HEK293 (cell line): ENCODE measurements at regions not wholly inside any gene's neighbourhood (a gene's known extent, or its start where the extent isn't known, plus 50 kb on each side); places are given as distances from the start of the nearest gene placed in this dataset.

Experiments used
- CTCF ChIA-PET: fragments of 350-600 bp; formaldehyde crosslinking; extraction: SDS; loops from one replicate; lab custom pipeline; 2021; ENCODE audit warnings: antibody characterized with exemption; lab: Yijun Ruan, JAX
- POLR2A ChIA-PET: fragments of 300-600 bp; formaldehyde crosslinking; extraction: SDS; loops from one replicate; lab custom pipeline; 2020; ENCODE audit warnings: antibody characterized with exemption, inconsistent platforms; lab: Yijun Ruan, JAX
- H3K27ac ChIP-seq: fragments of 200-500 bp; sonication (Bioruptor generic); 2 replicates; pipeline ENCODE4 v1.5.1; 2014; ENCODE audit warnings: low read depth, low read length, control low read depth, inconsistent platforms; ENCODE audit errors: extremely low read depth
- H3K36me3 ChIP-seq, 2 experiments: fragments of 200-500 bp in 1 of 2; sonication (Bioruptor generic) in 1 of 2; 1 replicate in 1 of 2; 2 replicates in 1 of 2; pipeline ENCODE4 v1.5.1; 2014 to 2017; ENCODE audit warnings: inconsistent platforms in 2 of 2, low read length in 2 of 2; ENCODE audit not compliant: control insufficient read depth in 2 of 2, insufficient read depth in 1 of 2
- H3K4me1 ChIP-seq: fragments of 200-500 bp; sonication (Bioruptor generic); 2 replicates; pipeline ENCODE4 v1.5.1; 2014; ENCODE audit warnings: mild to moderate bottlenecking, low read length, inconsistent platforms; ENCODE audit not compliant: control insufficient read depth, insufficient read depth
- H3K4me3 ChIP-seq: 2 replicates; pipeline ENCODE4 v1.5.1; 2011; ENCODE audit warnings: low read depth, mild to moderate bottlenecking, control low read depth, low read length, moderate library complexity
- H3K9me3 ChIP-seq: fragments of 200-500 bp; sonication (Bioruptor generic); 2 replicates; pipeline ENCODE4 v1.5.1; 2014; ENCODE audit warnings: low read depth, low read length, inconsistent platforms; ENCODE audit not compliant: control insufficient read depth, insufficient read depth
- GFI1B ChIP-seq: fragments of 450-650 bp; formaldehyde crosslinking; IDR thresholded peaks from 2 replicates; pipeline ENCODE4 v1.5.1; 2016; ENCODE audit warnings: missing biosample characterization, missing genetic modification characterization
- GLIS2 ChIP-seq: fragments of 450-650 bp; formaldehyde crosslinking; IDR thresholded peaks from 2 replicates; pipeline ENCODE4 v1.5.1; 2016; ENCODE audit warnings: missing biosample characterization, missing genetic modification characterization
- KLF8 ChIP-seq: fragments of 450-650 bp; formaldehyde crosslinking; IDR thresholded peaks from 2 replicates; pipeline ENCODE4 v1.5.1; 2016; ENCODE audit warnings: missing biosample characterization, missing genetic modification characterization
- MZF1 ChIP-seq: fragments of 450-650 bp; formaldehyde crosslinking; IDR thresholded peaks from 2 replicates; pipeline ENCODE4 v1.5.1; 2017; ENCODE audit warnings: missing biosample characterization, missing genetic modification characterization, borderline replicate concordance
- SP2 ChIP-seq: fragments of 450-650 bp; formaldehyde crosslinking; IDR thresholded peaks from 2 replicates; pipeline ENCODE4 v1.5.1; 2016; ENCODE audit warnings: missing biosample characterization, missing genetic modification characterization
- ZNF175 ChIP-seq: fragments of 450-650 bp; formaldehyde crosslinking; IDR thresholded peaks from 2 replicates; pipeline ENCODE4 v1.5.1; 2016; ENCODE audit warnings: missing biosample characterization, missing genetic modification characterization
- ZNF19 ChIP-seq: fragments of 450-650 bp; formaldehyde crosslinking; IDR thresholded peaks from 2 replicates; pipeline ENCODE4; 2016; ENCODE audit warnings: missing biosample characterization, missing genetic modification characterization, low read depth
- ZNF223 ChIP-seq: fragments of 450-650 bp; formaldehyde crosslinking; IDR thresholded peaks from 2 replicates; pipeline ENCODE4 v1.5.1; 2016; ENCODE audit warnings: missing biosample characterization, missing genetic modification characterization
- ZNF324 ChIP-seq: fragments of 450-650 bp; formaldehyde crosslinking; IDR thresholded peaks from 2 replicates; pipeline ENCODE4 v1.5.1; 2016; ENCODE audit warnings: missing biosample characterization, missing genetic modification characterization
- ZNF366 ChIP-seq: fragments of 450-650 bp; formaldehyde crosslinking; conservative IDR thresholded peaks from 2 replicates; pipeline ENCODE4 v1.5.1; 2016; ENCODE audit warnings: missing biosample characterization, missing genetic modification characterization
- ZNF404 ChIP-seq: fragments of 450-650 bp; formaldehyde crosslinking; IDR thresholded peaks from 2 replicates; pipeline ENCODE4 v1.5.1; 2017; ENCODE audit warnings: missing biosample characterization, missing genetic modification characterization
- ZNF549 ChIP-seq: fragments of 450-650 bp; IDR thresholded peaks from 2 replicates; pipeline ENCODE4 v1.5.1; 2018; ENCODE audit warnings: missing biosample characterization, missing genetic modification characterization, mild to moderate bottlenecking, inconsistent platforms, moderate library complexity
- ZNF76 ChIP-seq: fragments of 450-650 bp; formaldehyde crosslinking; IDR thresholded peaks from 2 replicates; pipeline ENCODE4; 2016; ENCODE audit warnings: low read depth, missing biosample characterization, missing genetic modification characterization, borderline replicate concordance
- ZNF785 ChIP-seq: fragments of 450-650 bp; formaldehyde crosslinking; IDR thresholded peaks from 2 replicates; pipeline ENCODE4 v1.5.1; 2016; ENCODE audit warnings: missing biosample characterization, missing genetic modification characterization
- TF ChIP-seq, protein P1 (sequence below): fragments of 450-650 bp; formaldehyde crosslinking; IDR thresholded peaks from 2 replicates; pipeline ENCODE4 v1.5.1; 2016; ENCODE audit warnings: missing biosample characterization, missing genetic modification characterization
- TF ChIP-seq, protein P2 (sequence below): fragments of 450-650 bp; formaldehyde crosslinking; IDR thresholded peaks from 2 replicates; pipeline ENCODE4 v1.5.1; 2016; ENCODE audit warnings: missing biosample characterization, missing genetic modification characterization
- TF ChIP-seq, protein P3 (sequence below): fragments of 450-650 bp; formaldehyde crosslinking; IDR thresholded peaks from 2 replicates; pipeline ENCODE4 v1.5.1; 2016; ENCODE audit warnings: missing biosample characterization, missing genetic modification characterization
- TF ChIP-seq, protein P4 (sequence below): fragments of 450-650 bp; formaldehyde crosslinking; IDR thresholded peaks from 2 replicates; pipeline ENCODE4 v1.5.1; 2016; ENCODE audit warnings: missing biosample characterization, missing genetic modification characterization, borderline replicate concordance

DNA sequence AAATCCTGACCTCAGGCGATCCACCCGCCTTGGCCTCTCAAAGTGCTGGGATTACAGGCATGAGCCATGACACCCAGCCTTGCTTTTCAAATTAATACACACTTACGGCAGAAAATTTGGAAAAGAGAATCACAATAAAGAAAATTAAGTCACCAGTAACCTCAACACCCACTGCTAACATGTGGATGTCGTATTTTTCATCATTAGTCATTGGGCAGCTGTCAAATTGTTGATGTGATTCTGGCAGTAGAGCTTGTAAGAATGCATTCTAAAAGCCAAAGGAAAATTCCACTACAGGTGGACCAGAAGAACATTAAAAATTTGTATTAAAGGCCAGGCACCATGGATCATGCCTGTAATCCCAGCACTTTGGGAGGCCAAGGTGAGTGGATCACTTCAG is 237.3 kb upstream of the TUT7 start:
- POLR2A ChIA-PET = no interaction called here
- Histone ChIP-seq H3K4me3 (no peak overlapping the region), H3K27ac (no peak overlapping the region), H3K4me1 (peaks cover 3% of the 10 kb centered on the region; the same call in 1 of the 2 replicates), H3K9me3 (no peaks in the 10 kb centered on the region), H3K36me3 (no peaks in the 10 kb centered on the region)
- CTCF ChIA-PET = no interaction called here
- TF ChIP-seq ZNF549 (tag by site-specific recombination) (0 out of 2 replicates have a peak, but pooled peaks have one; percentile 43), ZNF223 (no peak)

DNA sequence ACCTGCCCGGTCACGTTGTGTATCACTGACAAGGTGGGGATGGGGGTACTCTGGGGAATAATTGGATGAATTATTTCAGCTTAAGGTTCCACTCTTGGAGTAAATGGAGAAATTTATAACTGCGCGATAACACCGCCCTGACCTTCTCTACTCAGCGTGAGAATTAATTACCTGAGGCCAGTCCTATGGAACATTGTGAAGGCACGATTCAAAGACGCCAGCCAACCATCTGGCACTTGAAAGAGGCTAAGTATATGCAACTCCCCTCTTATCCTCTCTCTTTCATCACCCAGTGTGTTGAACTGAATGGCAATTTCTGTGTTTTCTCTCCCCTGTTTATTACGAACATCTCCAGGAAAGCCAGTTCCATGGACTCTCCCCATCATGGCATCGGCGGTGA is 235.5 kb upstream of the TUT7 start:
- no peaks in the 10 kb centered on the region for H3K9me3 ChIP-seq
- peaks cover 11% of the 10 kb centered on the region for H3K4me1 ChIP-seq
- H3K27ac ChIP-seq = no peak overlapping the region
- no peak overlapping the region for H3K4me3 ChIP-seq
- TF ChIP-seq GLIS2 (no peak), ZNF404 (tag by site-specific recombination) (no peak), MZF1 (no peak), SP2 (tag by site-specific recombination) (no peak), ZNF175 (tag by site-specific recombination) (no peak), ZNF19 (tag by site-specific recombination) (no peak), ZNF76 (tag by site-specific recombination) (no peak), KLF8 (tag by site-specific recombination) (no peak), ZNF324 (no peak), ZNF366 (no peak), ZNF785 (no peak), GFI1B (tag by site-specific recombination) (no peak)
- TF ChIP-seq, protein P1, sequence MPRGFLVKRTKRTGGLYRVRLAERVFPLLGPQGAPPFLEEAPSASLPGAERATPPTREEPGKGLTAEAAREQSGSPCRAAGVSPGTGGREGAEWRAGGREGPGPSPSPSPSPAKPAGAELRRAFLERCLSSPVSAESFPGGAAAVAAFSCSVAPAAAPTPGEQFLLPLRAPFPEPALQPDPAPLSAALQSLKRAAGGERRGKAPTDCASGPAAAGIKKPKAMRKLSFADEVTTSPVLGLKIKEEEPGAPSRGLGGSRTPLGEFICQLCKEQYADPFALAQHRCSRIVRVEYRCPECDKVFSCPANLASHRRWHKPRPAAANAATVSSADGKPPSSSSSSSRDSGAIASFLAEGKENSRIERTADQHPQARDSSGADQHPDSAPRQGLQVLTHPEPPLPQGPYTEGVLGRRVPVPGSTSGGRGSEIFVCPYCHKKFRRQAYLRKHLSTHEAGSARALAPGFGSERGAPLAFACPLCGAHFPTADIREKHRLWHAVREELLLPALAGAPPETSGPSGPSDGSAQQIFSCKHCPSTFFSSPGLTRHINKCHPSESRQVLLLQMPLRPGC (tag by site-specific recombination) = no peak
- TF ChIP-seq, protein P2, sequence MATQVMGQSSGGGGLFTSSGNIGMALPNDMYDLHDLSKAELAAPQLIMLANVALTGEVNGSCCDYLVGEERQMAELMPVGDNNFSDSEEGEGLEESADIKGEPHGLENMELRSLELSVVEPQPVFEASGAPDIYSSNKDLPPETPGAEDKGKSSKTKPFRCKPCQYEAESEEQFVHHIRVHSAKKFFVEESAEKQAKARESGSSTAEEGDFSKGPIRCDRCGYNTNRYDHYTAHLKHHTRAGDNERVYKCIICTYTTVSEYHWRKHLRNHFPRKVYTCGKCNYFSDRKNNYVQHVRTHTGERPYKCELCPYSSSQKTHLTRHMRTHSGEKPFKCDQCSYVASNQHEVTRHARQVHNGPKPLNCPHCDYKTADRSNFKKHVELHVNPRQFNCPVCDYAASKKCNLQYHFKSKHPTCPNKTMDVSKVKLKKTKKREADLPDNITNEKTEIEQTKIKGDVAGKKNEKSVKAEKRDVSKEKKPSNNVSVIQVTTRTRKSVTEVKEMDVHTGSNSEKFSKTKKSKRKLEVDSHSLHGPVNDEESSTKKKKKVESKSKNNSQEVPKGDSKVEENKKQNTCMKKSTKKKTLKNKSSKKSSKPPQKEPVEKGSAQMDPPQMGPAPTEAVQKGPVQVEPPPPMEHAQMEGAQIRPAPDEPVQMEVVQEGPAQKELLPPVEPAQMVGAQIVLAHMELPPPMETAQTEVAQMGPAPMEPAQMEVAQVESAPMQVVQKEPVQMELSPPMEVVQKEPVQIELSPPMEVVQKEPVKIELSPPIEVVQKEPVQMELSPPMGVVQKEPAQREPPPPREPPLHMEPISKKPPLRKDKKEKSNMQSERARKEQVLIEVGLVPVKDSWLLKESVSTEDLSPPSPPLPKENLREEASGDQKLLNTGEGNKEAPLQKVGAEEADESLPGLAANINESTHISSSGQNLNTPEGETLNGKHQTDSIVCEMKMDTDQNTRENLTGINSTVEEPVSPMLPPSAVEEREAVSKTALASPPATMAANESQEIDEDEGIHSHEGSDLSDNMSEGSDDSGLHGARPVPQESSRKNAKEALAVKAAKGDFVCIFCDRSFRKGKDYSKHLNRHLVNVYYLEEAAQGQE (tag by site-specific recombination) = no peak
- TF ChIP-seq, protein P3, sequence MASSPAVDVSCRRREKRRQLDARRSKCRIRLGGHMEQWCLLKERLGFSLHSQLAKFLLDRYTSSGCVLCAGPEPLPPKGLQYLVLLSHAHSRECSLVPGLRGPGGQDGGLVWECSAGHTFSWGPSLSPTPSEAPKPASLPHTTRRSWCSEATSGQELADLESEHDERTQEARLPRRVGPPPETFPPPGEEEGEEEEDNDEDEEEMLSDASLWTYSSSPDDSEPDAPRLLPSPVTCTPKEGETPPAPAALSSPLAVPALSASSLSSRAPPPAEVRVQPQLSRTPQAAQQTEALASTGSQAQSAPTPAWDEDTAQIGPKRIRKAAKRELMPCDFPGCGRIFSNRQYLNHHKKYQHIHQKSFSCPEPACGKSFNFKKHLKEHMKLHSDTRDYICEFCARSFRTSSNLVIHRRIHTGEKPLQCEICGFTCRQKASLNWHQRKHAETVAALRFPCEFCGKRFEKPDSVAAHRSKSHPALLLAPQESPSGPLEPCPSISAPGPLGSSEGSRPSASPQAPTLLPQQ (tag by site-specific recombination) = no peak
- no peaks in the 10 kb centered on the region for H3K36me3 ChIP-seq
- ChIA-PET CTCF (interaction anchor here (0.7 to 2.2 kb wide), 3 partner anchors 10 to 368 kb away, joined by 3 to 6 read pairs (median 5); no protein-coding TSS in a partner anchor), POLR2A (no interaction called here)

DNA sequence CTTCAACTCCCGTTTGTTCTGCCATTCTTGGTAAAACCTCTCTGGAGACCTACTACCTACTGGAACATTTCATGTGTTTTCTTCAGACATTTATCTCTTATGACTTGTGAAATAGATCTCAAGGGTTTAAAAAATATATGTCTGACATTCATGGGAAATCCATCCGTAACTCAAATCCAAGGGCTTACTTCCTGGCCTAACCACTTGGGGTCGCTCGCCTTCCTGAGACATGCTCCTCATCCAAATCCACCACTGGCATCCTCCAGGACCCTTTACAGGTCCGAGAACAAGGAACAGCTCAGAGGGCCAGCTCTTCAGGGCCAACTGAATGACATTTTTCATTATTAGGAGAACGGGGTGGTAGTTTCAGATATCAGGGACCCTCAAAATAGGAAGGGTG is 235.1 kb upstream of the TUT7 start:
- POLR2A ChIA-PET = no interaction called here
- CTCF ChIA-PET = interaction anchor here (0.7 to 2.2 kb wide), 2 partner anchors 48 to 368 kb away, joined by 5 to 6 read pairs; no protein-coding TSS in a partner anchor
- Histone ChIP-seq H3K9me3 (no peaks in the 10 kb centered on the region), H3K36me3 (no peaks in the 10 kb centered on the region), H3K27ac (no peak overlapping the region), H3K4me1 (peaks cover 11% of the 10 kb centered on the region), H3K4me3 (no peak overlapping the region)
- TF ChIP-seq, protein P4, sequence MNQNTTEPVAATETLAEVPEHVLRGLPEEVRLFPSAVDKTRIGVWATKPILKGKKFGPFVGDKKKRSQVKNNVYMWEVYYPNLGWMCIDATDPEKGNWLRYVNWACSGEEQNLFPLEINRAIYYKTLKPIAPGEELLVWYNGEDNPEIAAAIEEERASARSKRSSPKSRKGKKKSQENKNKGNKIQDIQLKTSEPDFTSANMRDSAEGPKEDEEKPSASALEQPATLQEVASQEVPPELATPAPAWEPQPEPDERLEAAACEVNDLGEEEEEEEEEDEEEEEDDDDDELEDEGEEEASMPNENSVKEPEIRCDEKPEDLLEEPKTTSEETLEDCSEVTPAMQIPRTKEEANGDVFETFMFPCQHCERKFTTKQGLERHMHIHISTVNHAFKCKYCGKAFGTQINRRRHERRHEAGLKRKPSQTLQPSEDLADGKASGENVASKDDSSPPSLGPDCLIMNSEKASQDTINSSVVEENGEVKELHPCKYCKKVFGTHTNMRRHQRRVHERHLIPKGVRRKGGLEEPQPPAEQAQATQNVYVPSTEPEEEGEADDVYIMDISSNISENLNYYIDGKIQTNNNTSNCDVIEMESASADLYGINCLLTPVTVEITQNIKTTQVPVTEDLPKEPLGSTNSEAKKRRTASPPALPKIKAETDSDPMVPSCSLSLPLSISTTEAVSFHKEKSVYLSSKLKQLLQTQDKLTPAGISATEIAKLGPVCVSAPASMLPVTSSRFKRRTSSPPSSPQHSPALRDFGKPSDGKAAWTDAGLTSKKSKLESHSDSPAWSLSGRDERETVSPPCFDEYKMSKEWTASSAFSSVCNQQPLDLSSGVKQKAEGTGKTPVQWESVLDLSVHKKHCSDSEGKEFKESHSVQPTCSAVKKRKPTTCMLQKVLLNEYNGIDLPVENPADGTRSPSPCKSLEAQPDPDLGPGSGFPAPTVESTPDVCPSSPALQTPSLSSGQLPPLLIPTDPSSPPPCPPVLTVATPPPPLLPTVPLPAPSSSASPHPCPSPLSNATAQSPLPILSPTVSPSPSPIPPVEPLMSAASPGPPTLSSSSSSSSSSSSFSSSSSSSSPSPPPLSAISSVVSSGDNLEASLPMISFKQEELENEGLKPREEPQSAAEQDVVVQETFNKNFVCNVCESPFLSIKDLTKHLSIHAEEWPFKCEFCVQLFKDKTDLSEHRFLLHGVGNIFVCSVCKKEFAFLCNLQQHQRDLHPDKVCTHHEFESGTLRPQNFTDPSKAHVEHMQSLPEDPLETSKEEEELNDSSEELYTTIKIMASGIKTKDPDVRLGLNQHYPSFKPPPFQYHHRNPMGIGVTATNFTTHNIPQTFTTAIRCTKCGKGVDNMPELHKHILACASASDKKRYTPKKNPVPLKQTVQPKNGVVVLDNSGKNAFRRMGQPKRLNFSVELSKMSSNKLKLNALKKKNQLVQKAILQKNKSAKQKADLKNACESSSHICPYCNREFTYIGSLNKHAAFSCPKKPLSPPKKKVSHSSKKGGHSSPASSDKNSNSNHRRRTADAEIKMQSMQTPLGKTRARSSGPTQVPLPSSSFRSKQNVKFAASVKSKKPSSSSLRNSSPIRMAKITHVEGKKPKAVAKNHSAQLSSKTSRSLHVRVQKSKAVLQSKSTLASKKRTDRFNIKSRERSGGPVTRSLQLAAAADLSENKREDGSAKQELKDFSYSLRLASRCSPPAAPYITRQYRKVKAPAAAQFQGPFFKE = no peak
